ENCODE measurements at regions not wholly inside any gene's neighbourhood (a gene's known extent, or its start where the extent isn't known, plus 50 kb on each side); places are given as distances from the start of the nearest gene placed in this dataset.
A peak's percentile ranks its signal among the peaks of the same experiment; 100 is the strongest.

GRCh38 chr14:96693987-96694386 lies 103.2 kb upstream of the VRK1 start:
- DNase-seq, result no peak
- WGBS (ENCODE audit: insufficient coverage), result no CpG with 5 or more reads among the region's 4 CpGs
- intact Hi-C loops (cut with micrococcal nuclease), result no loop called here
- H3K27ac Mint-ChIP-seq, result no peak overlapping the region
- TF ChIP-seq CTCF (IDR thresholded peaks at IDR 0.05) (no peak), EZH2 (IDR thresholded peaks at IDR 0.05; ENCODE audit: borderline replicate concordance, insufficient read depth, low read depth, low read length, poor library complexity, severe bottlenecking) (no peak)
- H3K27me3 Mint-ChIP-seq, result peaks cover 13% of the 10 kb centered on the region
- no peak overlapping the region for H3K4me3 Mint-ChIP-seq
- no peaks in the 10 kb centered on the region for H3K4me1 Mint-ChIP-seq
- no peaks in the 10 kb centered on the region for H3K9me3 Mint-ChIP-seq (ENCODE audit: insufficient read depth)
- Histone ChIP-seq H3K36me3 (replicated peaks in 1 of 2; ENCODE audit: control extremely low read depth in 1 of 2, control insufficient read depth in 1 of 2, extremely low read depth in 1 of 2, insufficient read depth in 2 of 2, low read length in 1 of 2) (no peaks in the 10 kb centered on the region), H2AFZ (ENCODE audit: insufficient read depth, low read depth, low read length, poor library complexity, severe bottlenecking) (no peak overlapping the region), H3K9ac (ENCODE audit: low read length) (no peak overlapping the region), H3K79me2 (ENCODE audit: control insufficient read depth, insufficient read depth, low read length) (no peaks in the 10 kb centered on the region), H3K27me3 (replicated peaks in 1 of 4; ENCODE audit: control extremely low read depth in 1 of 4, control insufficient read depth in 3 of 4, insufficient read depth in 4 of 4, low read length in 3 of 4) (no peaks in the 10 kb centered on the region), H4K20me1 (ENCODE audit: control insufficient read depth, insufficient read depth, low read length, poor library complexity, severe bottlenecking) (no peaks in the 10 kb centered on the region), H3K9me3 (ENCODE audit: control extremely low read depth in 1 of 3, control insufficient read depth in 2 of 3, insufficient read depth in 1 of 3, low read length in 2 of 3) (no peaks in the 10 kb centered on the region), H3K4me1 (ENCODE audit: control insufficient read depth in 2 of 2, insufficient read depth in 2 of 2, low read length in 2 of 2) (no peaks in the 10 kb centered on the region), H3K4me3 (ENCODE audit: control extremely low read depth in 1 of 5, extremely low read depth in 1 of 5, insufficient read depth in 1 of 5, low read depth in 2 of 5, low read length in 4 of 5) (no peak overlapping the region), H3K27ac (ENCODE audit: low read length in 2 of 2) (no peak overlapping the region), H3K4me2 (replicated peaks; ENCODE audit: low read depth, low read length, poor library complexity, severe bottlenecking) (no peak overlapping the region)
- no peak for ATAC-seq (ENCODE audit: low read depth)
- POLR2A ChIA-PET, result no interaction called here
- CTCF ChIA-PET, result no interaction called here

- Histone ChIP-seq H3K27ac (ENCODE audit: low read length in 2 of 2) (no peak overlapping the region), H3K79me2 (ENCODE audit: control insufficient read depth, insufficient read depth, low read length) (no peaks in the 10 kb centered on the region), H3K4me3 (ENCODE audit: control extremely low read depth in 1 of 5, extremely low read depth in 1 of 5, insufficient read depth in 1 of 5, low read depth in 2 of 5, low read length in 4 of 5) (no peak overlapping the region), H3K27me3 (replicated peaks in 1 of 4; ENCODE audit: control extremely low read depth in 1 of 4, control insufficient read depth in 3 of 4, insufficient read depth in 4 of 4, low read length in 3 of 4) (peaks cover 0 to 7% (median 0%) of the 10 kb centered on the region in 4 experiments), H3K9me3 (ENCODE audit: control extremely low read depth in 1 of 3, control insufficient read depth in 2 of 3, insufficient read depth in 1 of 3, low read length in 2 of 3) (no peaks in the 10 kb centered on the region), H3K4me2 (replicated peaks; ENCODE audit: low read depth, low read length, poor library complexity, severe bottlenecking) (no peak overlapping the region), H3K36me3 (replicated peaks in 1 of 2; ENCODE audit: control extremely low read depth in 1 of 2, control insufficient read depth in 1 of 2, extremely low read depth in 1 of 2, insufficient read depth in 2 of 2, low read length in 1 of 2) (no peaks in the 10 kb centered on the region), H4K20me1 (ENCODE audit: control insufficient read depth, insufficient read depth, low read length, poor library complexity, severe bottlenecking) (no peaks in the 10 kb centered on the region), H2AFZ (ENCODE audit: insufficient read depth, low read depth, low read length, poor library complexity, severe bottlenecking) (no peak overlapping the region), H3K4me1 (ENCODE audit: control insufficient read depth in 2 of 2, insufficient read depth in 2 of 2, low read length in 2 of 2) (no peaks in the 10 kb centered on the region), H3K9ac (ENCODE audit: low read length) (no peak overlapping the region)
- Mint-ChIP-seq H3K9me3 (ENCODE audit: insufficient read depth) (no peaks in the 10 kb centered on the region), H3K27ac (no peak overlapping the region), H3K4me1 (no peaks in the 10 kb centered on the region), H3K4me3 (peak overlapping the region; percentile 24), H3K27me3 (peaks cover 20% of the 10 kb centered on the region)
- ATAC-seq (ENCODE audit: low read depth), result no peak
- peak; percentile 30 for DNase-seq
- CTCF ChIA-PET, result no interaction called here
- intact Hi-C loops (cut with micrococcal nuclease), result no loop called here
- 72% methylated on average over 15 of the region's 15 CpGs for WGBS (ENCODE audit: insufficient coverage)
- POLR2A ChIA-PET, result no interaction called here
- no peak for TF ChIP-seq EZH2 (IDR thresholded peaks at IDR 0.05; ENCODE audit: borderline replicate concordance, insufficient read depth, low read depth, low read length, poor library complexity, severe bottlenecking)
- TF ChIP-seq CTCF (IDR thresholded peaks at IDR 0.05), result no peak
Observed at GRCh38 chr14:96698960-96699539, 98.1 kb upstream of the VRK1 start.

Measured in B cell (primary cell).